ENCODE measurements at regions not wholly inside any gene's neighbourhood (a gene's known extent, or its start where the extent isn't known, plus 50 kb on each side); places are given as distances from the start of the nearest gene placed in this dataset.

- TF ChIP-seq POLR2A (IDR thresholded peaks at IDR 0.05; ENCODE audit: low read length), result no peak
- TF ChIP-seq GATA1 (IDR thresholded peaks at IDR 0.05; ENCODE audit: low read depth, low read length), result no peak
Observed at GRCh38 chr4:26001816-26002215, 87.8 kb downstream of the SMIM20 start.

Data from erythroblast (primary cell).